SKM-1 treated with dmso at 0.1 percent for 144 hours (cell line): ENCODE measurements at regions not wholly inside any gene's neighbourhood (a gene's known extent, or its start where the extent isn't known, plus 50 kb on each side); places are given as distances from the start of the nearest gene placed in this dataset.
"Not testable (repeated sequence)": the region's sequence is repeated elsewhere in the genome, so short reads cannot be mapped to it uniquely, and the experiment has no call there.

ENCODE experiments used
- DNase-seq: peaks from one replicate; lab custom pipeline; 2025; ENCODE audit not compliant: unreplicated experiment; lab: John Stamatoyannopoulos, UW

DNA sequence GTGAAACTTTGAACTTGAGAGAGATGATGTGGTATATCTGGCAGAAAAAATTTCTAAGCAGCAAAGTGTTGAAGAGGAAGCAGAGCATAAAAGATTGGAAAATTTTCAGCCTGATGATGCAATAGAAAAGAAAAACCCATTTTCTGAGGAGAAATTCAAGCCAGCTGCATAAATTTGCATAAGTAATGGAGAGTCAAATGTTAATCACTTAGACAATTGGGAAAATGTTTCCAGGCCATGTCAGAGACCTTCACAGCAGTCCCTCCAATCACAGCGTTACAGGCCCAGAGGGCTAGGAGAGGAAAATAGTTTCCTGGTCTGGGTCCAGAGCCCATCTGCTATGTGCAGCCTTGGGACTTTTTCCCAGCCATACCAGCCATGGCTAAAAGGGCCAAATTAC lies 469.0 kb upstream of the FOXG1 start:
- no peak for DNase-seq

DNA sequence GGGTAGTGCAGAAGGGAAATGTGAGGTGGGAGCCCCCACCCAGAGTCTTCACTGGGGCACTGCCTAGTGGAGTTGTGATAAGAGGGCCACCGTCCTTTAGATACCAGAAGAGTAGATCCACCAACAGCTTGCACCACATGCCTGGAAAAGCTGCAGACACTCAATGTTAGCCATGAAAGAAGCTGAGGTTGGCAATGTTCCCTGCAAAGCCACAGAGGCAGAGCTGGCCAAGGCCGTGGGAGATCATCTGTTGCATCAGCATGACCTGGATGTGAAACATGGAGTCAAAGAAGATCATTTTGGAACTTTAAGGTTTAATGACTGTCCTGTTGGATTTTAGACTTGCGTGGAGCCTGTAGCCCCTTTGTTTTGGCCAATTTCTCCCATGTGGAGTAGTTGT lies 468.4 kb upstream of the FOXG1 start:
- DNase-seq = no peak

GRCh38 chr14:28299227-28299626 lies 467.4 kb upstream of the FOXG1 start:
- DNase-seq = no peak

- no peak for DNase-seq
These were observed 466.2 kb upstream of the FOXG1 start for GRCh38 chr14:28300356-28300755.

GRCh38 chr14:28301179-28301578 lies 465.4 kb upstream of the FOXG1 start:
- no peak for DNase-seq

DNA sequence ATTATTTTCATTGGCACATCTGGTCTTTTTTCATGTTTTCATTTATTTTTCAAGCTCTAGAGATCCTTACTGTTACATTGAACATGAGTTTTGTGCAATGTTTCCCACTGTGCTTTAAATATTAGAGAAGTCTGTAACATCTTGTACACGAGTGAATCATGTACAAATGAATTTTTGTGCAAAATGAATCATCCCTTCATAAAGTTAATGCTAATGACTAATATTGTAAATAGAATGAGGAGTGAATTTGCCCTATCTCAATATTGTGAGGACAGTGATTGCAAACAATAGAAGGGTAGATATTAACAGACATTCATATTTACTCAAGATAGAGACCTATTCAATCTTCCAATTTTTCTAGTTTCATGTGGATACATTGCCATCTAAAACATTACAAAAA lies 463.3 kb upstream of the FOXG1 start:
- no peak for DNase-seq

GRCh38 chr14:28305938-28306337 lies 460.6 kb upstream of the FOXG1 start:
- no peak for DNase-seq

GRCh38 chr14:28307506-28307905 lies 459.1 kb upstream of the FOXG1 start:
- DNase-seq = no peak

DNA sequence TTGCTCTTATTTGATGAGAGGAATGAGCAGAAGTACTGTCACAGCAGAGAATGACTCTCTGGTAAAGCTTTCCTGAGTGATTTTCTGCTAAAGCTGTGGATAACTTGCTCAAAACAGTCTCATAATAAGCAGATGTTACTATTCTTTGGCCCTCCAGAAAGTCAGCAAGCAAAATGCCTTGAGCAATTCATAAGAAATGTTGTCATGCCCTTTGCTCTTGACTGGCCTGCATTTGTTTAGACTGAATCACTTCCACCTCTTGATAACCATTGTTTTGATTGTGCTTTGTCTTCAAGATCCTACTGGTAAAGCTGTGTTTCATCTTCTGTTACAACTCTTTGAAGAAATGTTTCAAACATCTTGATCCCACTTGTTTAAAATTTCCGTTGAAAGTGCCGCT lies 457.9 kb upstream of the FOXG1 start:
- no peak for DNase-seq

- DNase-seq = not testable (repeated sequence)
These were observed 448.5 kb upstream of the FOXG1 start for GRCh38 chr14:28317890-28318675.

DNA sequence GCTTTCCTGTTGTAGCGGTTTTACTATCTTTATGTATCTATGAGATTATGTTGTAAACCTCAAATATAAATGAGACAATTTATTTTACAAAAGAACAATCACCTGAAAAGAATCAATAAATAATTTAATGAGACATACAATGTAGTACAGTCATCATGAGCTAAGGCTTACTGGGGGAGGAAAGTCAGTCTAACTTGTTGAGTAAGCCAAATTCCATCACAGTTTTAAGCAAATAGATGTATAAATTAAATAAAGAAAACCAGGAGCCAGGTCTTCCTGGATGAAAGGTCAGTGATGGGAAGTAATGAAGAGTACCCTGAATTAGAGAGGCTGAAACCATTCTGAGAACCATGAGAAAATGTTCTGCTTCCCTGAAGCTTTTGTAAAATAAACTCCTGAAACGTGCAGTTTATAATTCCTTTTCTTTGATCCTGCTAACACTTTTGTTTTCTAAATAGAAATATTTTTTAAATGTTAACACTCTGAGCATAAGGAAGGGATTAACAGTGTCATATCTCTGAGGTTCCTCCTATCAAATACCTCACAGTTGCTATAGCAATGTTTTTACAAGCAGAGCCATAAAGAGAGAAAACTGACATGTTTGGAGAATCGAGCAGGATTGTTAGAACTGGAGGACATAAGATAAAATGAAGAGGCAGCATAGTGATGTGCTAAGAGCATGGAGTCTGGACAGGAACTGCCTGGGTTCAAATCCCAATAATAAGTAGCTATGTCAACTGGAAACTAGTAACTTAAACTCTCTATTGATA lies 444.9 kb upstream of the FOXG1 start:
- DNase-seq = no peak

DNA sequence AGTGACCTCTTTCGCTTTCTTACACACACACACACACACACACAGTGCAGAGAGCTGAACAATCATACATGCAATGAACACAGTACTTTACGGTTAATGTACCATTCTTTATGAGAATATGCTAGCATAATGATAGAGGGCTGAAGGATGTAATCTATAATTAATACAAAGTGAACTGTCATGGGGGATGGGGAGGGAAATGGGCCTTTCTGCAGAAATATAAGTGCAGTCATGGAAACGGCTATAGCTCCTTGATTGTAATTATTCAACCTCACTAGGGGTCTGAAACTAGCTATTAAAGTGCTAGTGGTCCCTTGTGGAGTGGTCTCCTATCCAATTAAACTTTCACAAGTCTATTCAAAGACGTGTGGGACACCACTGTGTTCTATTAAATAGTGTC lies 443.2 kb upstream of the FOXG1 start:
- DNase-seq = no peak

DNA sequence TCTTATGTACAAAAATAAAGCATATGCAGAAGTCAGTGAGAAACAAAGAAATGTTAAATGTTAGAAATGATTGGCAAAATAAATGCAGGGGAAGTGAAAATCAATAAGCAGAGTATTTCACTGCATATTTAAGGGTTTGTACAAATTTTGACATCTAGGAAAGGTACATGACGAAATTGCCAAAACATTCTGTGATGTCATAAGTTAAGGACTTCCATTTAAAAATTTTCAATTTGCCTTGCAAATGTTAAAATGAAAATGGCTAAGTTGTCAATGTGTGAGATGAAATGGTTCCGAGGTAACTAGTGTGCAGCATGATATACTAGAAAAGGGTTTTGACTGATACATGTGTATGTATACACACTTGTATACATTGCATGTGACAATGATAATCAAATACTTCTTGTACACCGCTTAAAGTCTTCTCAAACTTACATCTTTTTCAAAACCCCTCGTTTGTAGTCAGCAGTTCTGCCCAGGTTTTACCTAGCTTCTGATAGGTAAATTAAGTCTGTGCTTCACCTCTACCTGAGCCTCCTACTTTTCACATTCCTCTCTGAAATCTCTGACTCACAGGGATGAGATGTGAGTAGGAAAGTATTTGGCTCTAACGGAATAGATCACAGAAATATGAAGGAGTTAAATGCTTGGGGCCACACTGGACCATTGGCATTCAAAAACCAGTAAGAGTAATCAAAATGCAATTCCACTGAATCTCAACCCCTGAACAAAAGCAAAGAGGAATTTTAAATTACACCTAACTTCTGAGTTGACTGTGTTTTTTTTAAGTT lies 442.4 kb upstream of the FOXG1 start:
- no peak for DNase-seq

- DNase-seq = no peak
These were observed 425.8 kb upstream of the FOXG1 start for GRCh38 chr14:28340816-28341215.

DNA sequence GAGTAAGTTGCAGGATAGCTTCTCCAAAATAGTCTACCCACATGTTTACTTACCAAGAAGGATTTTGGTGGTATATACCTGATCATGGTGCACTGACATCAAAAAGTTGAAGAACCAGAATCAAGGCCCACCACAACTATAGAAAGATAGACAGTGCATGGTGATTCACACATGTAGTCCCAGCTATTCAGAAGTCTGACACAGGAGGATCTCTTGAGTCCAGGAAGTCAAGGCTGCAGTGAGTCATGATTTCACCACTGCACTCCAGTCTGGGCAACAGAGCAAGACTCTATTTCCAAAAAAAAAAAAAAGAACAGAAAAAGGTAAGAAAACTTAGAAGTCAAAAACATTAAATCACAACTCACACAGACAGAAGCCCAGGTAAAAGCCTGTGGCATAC lies 422.2 kb upstream of the FOXG1 start:
- no peak for DNase-seq

DNA sequence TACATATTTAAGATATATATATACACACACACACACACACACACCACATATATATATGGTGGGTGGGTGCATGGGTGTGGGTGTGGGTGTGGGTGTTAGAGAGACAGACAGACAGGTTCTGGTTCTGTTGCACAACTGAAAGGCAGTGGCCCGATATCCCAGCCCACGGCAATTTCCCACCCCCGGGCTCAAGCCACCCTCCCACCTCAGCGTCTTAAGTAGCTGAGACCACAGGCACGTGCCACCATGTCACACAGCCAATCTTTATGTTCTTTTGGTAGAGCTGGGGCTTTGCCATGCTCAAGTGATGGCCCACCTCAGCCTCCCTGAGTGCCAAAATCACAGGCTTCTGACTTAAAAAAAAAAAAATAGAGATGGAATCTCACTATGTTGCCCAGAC lies 417.8 kb upstream of the FOXG1 start:
- no peak for DNase-seq

DNA sequence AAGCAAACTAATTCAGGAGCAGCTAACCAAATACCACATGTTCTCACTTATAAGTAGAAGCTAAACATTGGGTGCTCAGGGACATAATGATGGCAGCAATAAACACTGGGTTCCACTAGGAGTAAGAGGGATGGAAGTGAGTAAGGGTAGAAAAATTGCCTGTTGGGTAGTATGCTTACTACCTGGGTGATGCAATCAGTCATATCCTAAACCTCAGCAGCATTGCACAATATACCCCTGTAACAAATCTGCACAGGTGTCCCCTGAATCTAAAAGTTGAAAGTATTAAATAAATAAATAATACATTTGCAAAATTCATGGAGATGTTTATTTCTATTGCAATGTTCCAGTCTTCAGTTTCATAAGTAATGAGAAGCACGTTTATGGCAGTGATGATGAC lies 409.8 kb upstream of the FOXG1 start:
- DNase-seq = no peak

DNA sequence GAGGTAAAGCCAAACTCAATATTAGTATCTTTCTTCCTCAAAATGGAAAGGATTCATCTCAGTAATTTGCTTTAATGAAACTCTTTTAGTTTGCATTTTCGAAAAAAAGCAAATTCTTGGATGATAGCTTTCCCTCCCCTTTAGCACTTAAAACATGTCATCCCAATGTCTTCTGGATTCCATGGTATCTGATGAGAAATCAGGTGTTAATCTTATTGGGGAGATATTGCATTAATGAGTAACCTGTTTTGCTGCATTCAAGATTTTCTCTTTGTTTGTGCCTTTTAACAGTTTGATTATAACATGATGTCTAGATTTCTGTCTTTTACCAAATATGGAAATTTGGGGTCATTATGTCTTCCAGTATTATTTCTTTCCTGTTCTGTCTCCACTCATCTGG lies 405.1 kb upstream of the FOXG1 start:
- DNase-seq = no peak

DNA sequence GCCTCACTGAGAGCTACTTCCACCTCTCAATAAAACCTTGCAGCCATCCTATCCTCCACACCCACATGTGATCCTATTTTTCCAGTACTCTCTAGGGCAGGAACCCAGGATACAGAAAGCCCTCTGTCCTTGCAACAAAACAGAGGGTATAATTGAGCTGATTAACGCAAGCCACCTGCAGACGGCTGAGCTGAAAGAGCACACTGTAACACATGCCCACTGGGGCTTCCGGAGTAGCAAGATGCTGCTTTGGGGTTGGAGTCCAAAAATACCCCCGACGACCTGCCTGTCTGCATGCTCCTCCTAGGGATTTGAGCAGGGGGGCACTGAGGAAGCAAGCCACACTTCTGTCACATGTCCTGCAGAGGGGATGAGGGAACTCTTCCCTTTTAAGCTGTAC lies 401.1 kb upstream of the FOXG1 start:
- no peak for DNase-seq

- no peak for DNase-seq
These were observed 392.9 kb upstream of the FOXG1 start for GRCh38 chr14:28373721-28374120.

- peak; percentile 2 for DNase-seq
These were observed 391.3 kb upstream of the FOXG1 start for GRCh38 chr14:28375295-28375694.

- no peak for DNase-seq
These were observed 384.9 kb upstream of the FOXG1 start for GRCh38 chr14:28381656-28382055.
